Prostate gland (tissue), 2 donors: ENCODE measurements at regions not wholly inside any gene's neighbourhood (a gene's known extent, or its start where the extent isn't known, plus 50 kb on each side); places are given as distances from the start of the nearest gene placed in this dataset.

Experiments used
- POLR2A ChIP-seq: fragments of 450-650 bp; IDR thresholded peaks from one replicate; pipeline ENCODE4 v1.6.1; 2016; ENCODE audit warnings: antibody characterized with exemption, mild to moderate bottlenecking
- POLR2AphosphoS5 ChIP-seq: sonication (generic); formaldehyde crosslinking; IDR thresholded peaks from one replicate; pipeline ENCODE4 v1.6.1; 2017; ENCODE audit warnings: antibody characterized with exemption
- TF ChIP-seq, protein P1 (sequence below), 4 experiments: fragments of 200-600 bp in 2 of 4; fragments of 450-650 bp in 2 of 4; sonication (generic) in 2 of 4; IDR thresholded peaks; 1 replicate in 3 of 4; 2 replicates in 1 of 4; pipeline ENCODE4 v1.5.1; 2016 to 2019; ENCODE audit warnings: antibody characterized with exemption in 4 of 4, mild to moderate bottlenecking in 2 of 4, moderate library complexity in 2 of 4

- TF ChIP-seq, protein P1, sequence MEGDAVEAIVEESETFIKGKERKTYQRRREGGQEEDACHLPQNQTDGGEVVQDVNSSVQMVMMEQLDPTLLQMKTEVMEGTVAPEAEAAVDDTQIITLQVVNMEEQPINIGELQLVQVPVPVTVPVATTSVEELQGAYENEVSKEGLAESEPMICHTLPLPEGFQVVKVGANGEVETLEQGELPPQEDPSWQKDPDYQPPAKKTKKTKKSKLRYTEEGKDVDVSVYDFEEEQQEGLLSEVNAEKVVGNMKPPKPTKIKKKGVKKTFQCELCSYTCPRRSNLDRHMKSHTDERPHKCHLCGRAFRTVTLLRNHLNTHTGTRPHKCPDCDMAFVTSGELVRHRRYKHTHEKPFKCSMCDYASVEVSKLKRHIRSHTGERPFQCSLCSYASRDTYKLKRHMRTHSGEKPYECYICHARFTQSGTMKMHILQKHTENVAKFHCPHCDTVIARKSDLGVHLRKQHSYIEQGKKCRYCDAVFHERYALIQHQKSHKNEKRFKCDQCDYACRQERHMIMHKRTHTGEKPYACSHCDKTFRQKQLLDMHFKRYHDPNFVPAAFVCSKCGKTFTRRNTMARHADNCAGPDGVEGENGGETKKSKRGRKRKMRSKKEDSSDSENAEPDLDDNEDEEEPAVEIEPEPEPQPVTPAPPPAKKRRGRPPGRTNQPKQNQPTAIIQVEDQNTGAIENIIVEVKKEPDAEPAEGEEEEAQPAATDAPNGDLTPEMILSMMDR (IDR thresholded peaks at IDR 0.05): no peak
- TF ChIP-seq POLR2A: no peak
- no peak for TF ChIP-seq POLR2AphosphoS5
Measured at GRCh38 chr1:168799927-168800605, 71.1 kb upstream of the DPT start.
